ENCODE measurements at regions not wholly inside any gene's neighbourhood (a gene's known extent, or its start where the extent isn't known, plus 50 kb on each side); places are given as distances from the start of the nearest gene placed in this dataset.

GRCh38 chr18:39838831-39839230, 2116.2 kb upstream of the PIK3C3 start:
- no peaks in the 10 kb centered on the region for H3K36me3 ChIP-seq
- H3K27ac ChIP-seq = no peak overlapping the region
- no peak overlapping the region for H3K4me3 ChIP-seq
- peaks cover 0 to 15% (median 0%) of the 10 kb centered on the region in 4 donors for H3K4me1 ChIP-seq
- TF ChIP-seq CTCF (IDR thresholded peaks at IDR 0.05) (no peak), POLR2A (IDR thresholded peaks at IDR 0.05) (no peak)
- DNase-seq = no peak
- no peaks in the 10 kb centered on the region for H3K9me3 ChIP-seq
- H3K27me3 ChIP-seq = no peaks in the 10 kb centered on the region

GRCh38 chr18:39835303-39836030, 2119.6 kb upstream of the PIK3C3 start:
- DNase-seq = no peak
- Histone ChIP-seq H3K36me3 (no peaks in the 10 kb centered on the region), H3K27me3 (no peaks in the 10 kb centered on the region), H3K4me3 (no peak overlapping the region), H3K4me1 (peaks cover 0 to under 1% (median 0%) of the 10 kb centered on the region in 4 donors), H3K27ac (no peak overlapping the region), H3K9me3 (no peaks in the 10 kb centered on the region)
- no peak for TF ChIP-seq POLR2A (IDR thresholded peaks at IDR 0.05)
- TF ChIP-seq CTCF (IDR thresholded peaks at IDR 0.05) = no peak

GRCh38 chr18:39834636-39835035, 2120.4 kb upstream of the PIK3C3 start:
- H3K9me3 ChIP-seq = no peaks in the 10 kb centered on the region
- H3K27ac ChIP-seq = no peak overlapping the region
- TF ChIP-seq POLR2A (IDR thresholded peaks at IDR 0.05) (no peak), CTCF (IDR thresholded peaks at IDR 0.05) (no peak)
- no peaks in the 10 kb centered on the region for H3K4me1 ChIP-seq
- no peaks in the 10 kb centered on the region for H3K27me3 ChIP-seq
- no peak for DNase-seq
- no peak overlapping the region for H3K4me3 ChIP-seq
- no peaks in the 10 kb centered on the region for H3K36me3 ChIP-seq

GRCh38 chr18:39825485-39826150, 2129.4 kb upstream of the PIK3C3 start:
- H3K36me3 ChIP-seq = no peaks in the 10 kb centered on the region
- H3K27ac ChIP-seq = no peak overlapping the region
- TF ChIP-seq CTCF (IDR thresholded peaks at IDR 0.05) (no peak), POLR2A (IDR thresholded peaks at IDR 0.05) (no peak)
- no peaks in the 10 kb centered on the region for H3K27me3 ChIP-seq
- no peak overlapping the region for H3K4me3 ChIP-seq
- no peaks in the 10 kb centered on the region for H3K9me3 ChIP-seq
- DNase-seq = no peak
- no peaks in the 10 kb centered on the region for H3K4me1 ChIP-seq

GRCh38 chr18:39806525-39806924, 2148.5 kb upstream of the PIK3C3 start:
- TF ChIP-seq POLR2A (IDR thresholded peaks at IDR 0.05) (no peak), CTCF (IDR thresholded peaks at IDR 0.05) (no peak)
- Histone ChIP-seq H3K27ac (no peak overlapping the region), H3K36me3 (no peaks in the 10 kb centered on the region), H3K9me3 (no peaks in the 10 kb centered on the region), H3K4me3 (no peak overlapping the region), H3K4me1 (no peaks in the 10 kb centered on the region), H3K27me3 (no peaks in the 10 kb centered on the region)
- DNase-seq = no peak

Data from Peyer's patch (tissue), 4 donors.